GDM1 (cell line): ENCODE measurements at regions not wholly inside any gene's neighbourhood (a gene's known extent, or its start where the extent isn't known, plus 50 kb on each side); places are given as distances from the start of the nearest gene placed in this dataset.
"Not testable (repeated sequence)": the region's sequence is repeated elsewhere in the genome, so short reads cannot be mapped to it uniquely, and the experiment has no call there.

Source experiments
- DNase-seq: peaks from one replicate; lab custom pipeline; 2025; lab: John Stamatoyannopoulos, UW

GRCh38 chr5:110304176-110304575 lies 422.3 kb downstream of the TMEM232 start:
- DNase-seq: no peak

- DNase-seq: no peak
These were observed 419.8 kb downstream of the TMEM232 start for GRCh38 chr5:110306650-110307049.

DNA sequence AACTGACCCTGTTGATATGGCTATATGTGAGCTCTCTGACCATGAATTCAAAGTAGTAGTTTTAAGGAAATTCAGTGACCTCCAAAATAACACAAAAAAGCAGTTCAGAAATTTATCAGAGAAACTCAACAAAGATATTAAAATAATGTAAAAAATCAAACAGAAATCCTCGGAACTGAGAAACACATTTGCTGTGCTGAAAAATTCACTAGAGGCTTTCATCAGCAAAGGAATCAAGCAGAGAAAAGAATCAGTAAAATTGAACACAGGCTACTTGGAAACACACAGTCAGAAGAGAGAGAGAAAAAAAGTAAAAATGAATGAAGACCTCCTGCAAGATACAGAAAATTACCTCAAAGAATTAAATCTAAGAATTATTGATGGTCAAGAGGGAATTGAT lies 417.2 kb downstream of the TMEM232 start:
- DNase-seq: no peak

DNA sequence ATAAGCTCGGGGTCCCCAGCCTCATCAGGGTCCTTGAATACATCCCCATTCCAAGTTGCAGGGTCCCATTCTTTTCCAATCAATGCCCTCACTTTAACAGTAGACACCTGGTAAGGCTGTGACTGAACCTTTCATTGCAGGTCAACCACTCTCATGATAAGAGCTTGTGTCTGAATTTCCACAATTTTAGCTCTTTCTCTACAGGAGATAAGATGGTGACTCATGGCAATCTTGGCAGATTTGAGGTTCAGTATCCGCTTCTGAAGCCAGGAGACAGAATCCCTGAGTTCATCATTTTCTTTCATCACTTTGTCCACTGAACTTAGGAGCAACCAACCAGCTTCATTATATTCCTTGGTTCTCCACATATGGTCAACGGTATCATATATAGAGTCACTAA lies 409.9 kb downstream of the TMEM232 start:
- not testable (repeated sequence) for DNase-seq

DNA sequence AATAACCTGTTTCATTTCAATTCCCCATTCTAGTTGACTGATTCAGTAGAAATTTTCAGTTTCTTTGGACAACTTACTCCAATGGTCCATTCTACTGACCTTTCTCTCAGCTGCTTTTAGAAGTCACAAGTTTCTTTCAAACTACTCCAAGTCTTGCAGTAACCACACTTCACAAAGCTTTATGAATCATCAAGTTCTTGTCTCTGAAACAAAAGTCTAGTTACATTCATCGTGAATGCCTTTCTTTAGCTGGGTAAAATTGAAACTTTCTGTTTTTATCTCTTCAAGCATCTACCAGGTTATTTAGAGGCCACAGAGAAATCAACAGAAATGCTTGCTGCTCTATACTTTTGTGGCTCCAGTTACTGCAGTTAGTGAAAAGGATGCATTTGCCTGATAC lies 405.4 kb downstream of the TMEM232 start:
- no peak for DNase-seq

- no peak for DNase-seq
These were observed 403.1 kb downstream of the TMEM232 start for GRCh38 chr5:110323357-110323756.

GRCh38 chr5:110323832-110324231 lies 402.6 kb downstream of the TMEM232 start:
- no peak for DNase-seq

DNA sequence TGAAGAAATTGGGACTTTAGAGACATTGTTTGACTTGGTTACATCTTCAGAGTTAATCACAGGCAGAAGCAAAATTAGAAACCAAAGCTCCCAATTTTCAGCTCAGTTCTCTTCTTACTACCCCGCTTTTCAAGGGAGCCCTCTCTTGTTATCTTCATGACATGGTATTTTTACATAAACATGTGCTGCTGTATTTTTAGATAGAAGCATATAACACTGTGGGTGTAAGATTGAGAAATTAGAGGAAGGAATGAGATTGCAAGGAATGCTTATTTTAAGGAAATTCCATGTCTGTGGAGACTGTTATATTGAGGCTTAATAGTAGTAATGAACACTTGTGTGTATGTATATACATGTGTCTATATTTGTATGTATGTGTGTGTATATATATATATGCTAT lies 401.6 kb downstream of the TMEM232 start:
- DNase-seq: no peak

- DNase-seq: no peak
These were observed 396.4 kb downstream of the TMEM232 start for GRCh38 chr5:110329955-110330525.

DNA sequence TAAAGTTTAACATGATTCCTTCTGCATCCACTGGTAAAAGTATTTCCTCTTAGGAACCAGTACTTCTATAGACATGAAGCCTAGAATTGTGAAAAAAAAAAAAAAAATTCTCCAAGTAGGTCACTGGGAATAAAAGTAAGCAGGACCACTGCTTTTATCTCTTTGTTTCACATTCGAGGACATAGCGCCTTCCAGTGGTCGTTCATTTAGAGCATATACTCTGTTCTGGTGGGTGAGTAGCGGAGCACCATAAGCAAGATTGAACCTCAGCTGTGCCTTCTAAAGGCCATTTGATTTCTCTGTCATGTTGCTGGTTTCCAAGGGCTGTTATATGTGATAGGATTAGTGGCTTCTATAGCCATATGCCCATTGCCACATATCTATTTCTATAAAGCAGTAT lies 393.1 kb downstream of the TMEM232 start:
- no peak for DNase-seq

DNA sequence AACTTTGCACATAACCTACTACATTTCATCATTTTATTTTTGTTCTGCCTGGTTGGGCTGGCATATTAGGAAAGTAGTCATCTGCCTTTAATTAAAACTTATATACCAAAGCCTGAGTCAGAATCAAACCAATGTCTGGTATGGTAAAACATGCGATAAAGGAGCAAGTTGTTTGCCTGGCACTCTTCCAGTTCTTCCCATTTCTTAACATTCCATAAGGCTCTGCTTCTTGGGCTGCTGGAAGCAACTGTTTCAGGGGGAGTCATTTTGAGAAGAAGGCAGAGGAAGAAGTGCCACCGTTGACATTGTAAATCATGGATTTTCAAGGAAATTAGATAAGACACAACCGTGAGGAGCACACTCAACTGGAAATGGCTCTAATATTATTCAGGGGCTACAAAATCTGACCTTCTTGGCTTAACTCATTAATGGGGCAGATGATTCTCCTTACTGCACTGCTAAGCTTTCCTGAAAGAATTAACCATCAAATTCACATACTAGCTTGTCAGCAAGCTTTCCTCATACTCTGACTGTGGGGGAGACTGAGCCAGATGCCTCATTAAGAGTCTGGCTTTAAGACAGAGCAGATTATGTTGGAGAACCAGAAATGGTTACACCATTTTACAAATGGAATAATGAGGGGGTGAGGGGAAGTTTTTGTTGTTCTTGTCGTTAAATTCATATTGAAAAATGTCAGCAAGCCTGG lies 391.0 kb downstream of the TMEM232 start:
- DNase-seq: no peak

DNA sequence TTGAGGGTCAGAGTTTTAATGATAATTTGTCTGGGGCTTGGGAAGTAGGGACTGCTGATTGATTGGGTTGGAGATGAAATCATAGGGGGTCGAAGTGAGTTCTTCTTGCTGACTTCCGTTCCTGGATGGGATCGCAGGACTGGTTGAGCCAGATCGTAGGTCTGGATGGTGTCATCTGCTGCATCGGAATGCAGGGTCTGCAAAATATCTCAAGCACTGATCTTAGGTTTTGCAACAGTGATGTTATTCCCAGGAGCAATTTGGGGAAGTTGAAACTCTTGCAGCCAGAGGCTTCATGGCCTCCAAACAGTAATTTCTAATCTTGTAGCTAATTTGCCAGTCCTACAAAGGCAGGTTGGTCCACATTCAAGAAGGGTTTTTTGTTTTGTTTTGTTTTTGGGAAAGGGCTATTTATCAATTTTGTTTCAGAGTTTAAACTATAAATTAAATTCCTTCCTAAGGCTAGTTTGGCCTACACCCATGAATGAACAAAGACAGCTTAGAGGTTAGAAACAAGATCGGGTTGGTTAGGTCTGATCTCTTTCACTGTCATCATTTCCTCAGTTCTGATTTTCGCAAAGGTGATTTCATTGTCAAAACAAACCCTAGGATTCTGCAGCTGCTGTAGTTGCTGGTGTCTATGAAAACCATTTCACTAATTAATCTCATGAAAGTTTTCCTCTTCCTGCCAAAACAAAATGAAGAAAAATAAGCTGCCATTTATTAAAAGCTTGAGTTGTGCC lies 388.0 kb downstream of the TMEM232 start:
- DNase-seq: no peak

- DNase-seq: no peak
These were observed 387.1 kb downstream of the TMEM232 start for GRCh38 chr5:110339399-110339798.

GRCh38 chr5:110341836-110342235 lies 384.6 kb downstream of the TMEM232 start:
- DNase-seq: no peak

DNA sequence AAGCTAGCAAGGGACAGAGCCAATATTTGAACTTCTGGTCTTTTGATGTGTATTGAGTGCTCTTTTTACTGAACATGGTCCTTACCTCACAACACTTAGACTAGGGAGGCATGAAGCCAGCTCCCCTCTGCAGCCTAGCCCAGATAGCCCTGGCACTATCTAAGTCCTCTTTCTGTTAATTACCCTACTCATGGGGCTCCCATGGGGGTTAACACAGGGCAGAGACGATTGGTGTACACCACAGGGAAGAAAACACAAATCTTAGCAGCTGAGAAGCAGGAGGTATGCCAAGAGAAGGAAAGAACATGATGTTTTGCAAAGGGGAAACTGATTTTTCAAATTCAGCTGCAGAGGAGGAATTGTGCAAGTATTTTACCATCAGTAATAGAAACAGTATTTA lies 383.8 kb downstream of the TMEM232 start:
- no peak for DNase-seq

- DNase-seq: no peak
These were observed 382.9 kb downstream of the TMEM232 start for GRCh38 chr5:110343616-110344015.

GRCh38 chr5:110345623-110346022 lies 380.8 kb downstream of the TMEM232 start:
- DNase-seq: no peak

GRCh38 chr5:110346893-110347358 lies 379.5 kb downstream of the TMEM232 start:
- DNase-seq: no peak

- DNase-seq: no peak
These were observed 378.7 kb downstream of the TMEM232 start for GRCh38 chr5:110347781-110348180.

DNA sequence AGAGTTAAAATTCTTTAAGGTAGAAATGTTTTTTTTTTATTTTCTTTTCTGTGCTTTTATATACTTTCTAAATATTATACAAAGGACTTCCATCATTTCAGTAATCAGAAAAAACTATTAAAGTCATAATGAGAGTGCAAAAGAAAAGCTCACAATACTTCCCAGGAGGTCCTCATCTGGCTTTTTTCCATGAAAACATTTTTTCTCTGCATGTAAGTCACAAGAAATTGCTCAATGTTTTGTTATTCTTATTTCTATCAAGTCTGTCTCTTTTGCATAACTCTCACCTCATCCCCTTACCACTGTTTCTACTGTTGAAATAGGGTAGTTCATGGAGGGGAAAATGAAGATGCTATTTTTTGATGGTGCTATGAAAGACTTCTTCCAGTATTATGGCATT lies 375.0 kb downstream of the TMEM232 start:
- no peak for DNase-seq

GRCh38 chr5:110354311-110354710 lies 372.2 kb downstream of the TMEM232 start:
- DNase-seq: no peak

GRCh38 chr5:110354915-110355644 lies 371.4 kb downstream of the TMEM232 start:
- DNase-seq: no peak

DNA sequence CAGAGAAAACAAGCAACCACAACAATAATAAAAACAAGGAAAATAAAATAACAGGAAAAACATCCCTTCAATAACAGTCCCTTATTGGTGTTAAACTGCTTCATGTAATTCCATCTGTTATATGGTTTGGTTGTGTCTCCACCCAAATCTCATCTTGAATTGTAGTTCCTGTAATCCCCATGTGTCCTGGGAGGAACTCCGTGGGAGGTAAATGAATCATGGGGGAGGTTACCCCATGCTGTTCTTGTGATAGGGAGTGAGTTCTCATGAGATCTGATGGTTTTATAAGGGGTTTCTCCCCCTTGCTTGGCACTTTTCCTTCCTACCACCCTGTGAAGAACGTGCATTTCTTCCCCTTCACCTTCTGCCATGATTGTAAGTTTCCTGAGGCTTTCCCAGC lies 369.8 kb downstream of the TMEM232 start:
- no peak for DNase-seq
